Keratinocyte (primary cell): ENCODE measurements at regions not wholly inside any gene's neighbourhood (a gene's known extent, or its start where the extent isn't known, plus 50 kb on each side); places are given as distances from the start of the nearest gene placed in this dataset.

Experiments used
- DNase-seq: peaks from one replicate; pipeline ENCODE4 v3.0.0-alpha.2; 2011; ENCODE audit warnings: low read depth, missing footprints, low spot score
- FAIRE-seq: peaks from 2 replicates; lab custom pipeline; 2011; peaks lifted over from hg19 to GRCh38; lab: Jason Lieb, UNC
- H2AFZ ChIP-seq: 2 replicates; pipeline ENCODE4 v1.6.0; 2012; ENCODE audit warnings: low read length, control low read depth, inconsistent platforms; ENCODE audit not compliant: control insufficient read depth
- H3K27ac ChIP-seq: 2 replicates; pipeline ENCODE4 v1.5.1; 2011; ENCODE audit warnings: low read length; ENCODE audit not compliant: control insufficient read depth, insufficient read depth
- H3K27me3 ChIP-seq: 3 replicates; pipeline ENCODE4 v1.6.0; 2011; ENCODE audit warnings: low read length; ENCODE audit not compliant: control insufficient read depth, insufficient read depth; ENCODE audit errors: extremely low read depth
- H3K36me3 ChIP-seq, 2 experiments: 2 replicates in 1 of 2; 3 replicates in 1 of 2; pipeline ENCODE4 v1.5.1; 2011; ENCODE audit warnings: low read length in 2 of 2, mild to moderate bottlenecking in 1 of 2; ENCODE audit not compliant: control insufficient read depth in 2 of 2, insufficient read depth in 2 of 2; ENCODE audit errors: extremely low read depth in 1 of 2
- H3K4me1 ChIP-seq: 3 replicates; pipeline ENCODE4 v1.5.1; 2011; ENCODE audit warnings: low read length; ENCODE audit not compliant: control insufficient read depth, insufficient read depth; ENCODE audit errors: extremely low read depth
- H3K4me2 ChIP-seq: 3 replicates; pipeline ENCODE4 v1.6.0; 2011; ENCODE audit warnings: low read depth, low read length; ENCODE audit not compliant: control insufficient read depth, insufficient read depth; ENCODE audit errors: extremely low read depth
- H3K4me3 ChIP-seq, 3 experiments: fragments of 200-600 bp in 1 of 3; sonication (generic) in 1 of 3; 2 replicates in 2 of 3; 3 replicates in 1 of 3; pipeline ENCODE4 v1.5.1; 2011 to 2016; ENCODE audit warnings: low read length in 3 of 3, mild to moderate bottlenecking in 3 of 3, control low read depth in 2 of 3, inconsistent platforms in 1 of 3, low read depth in 1 of 3, mixed read lengths in 1 of 3, mixed run types in 1 of 3, moderate library complexity in 1 of 3; ENCODE audit not compliant: control insufficient read depth in 2 of 3, insufficient read depth in 2 of 3; ENCODE audit errors: extremely low read depth in 1 of 3
- H3K79me2 ChIP-seq: 2 replicates; pipeline ENCODE4 v1.6.0; 2012; ENCODE audit warnings: low read length; ENCODE audit not compliant: control insufficient read depth, insufficient read depth
- H3K9ac ChIP-seq: 3 replicates; pipeline ENCODE4 v1.6.0; 2011; ENCODE audit warnings: low read length; ENCODE audit not compliant: control insufficient read depth, insufficient read depth; ENCODE audit errors: extremely low read depth
- H3K9me1 ChIP-seq: 3 replicates; pipeline ENCODE4 v1.6.0; 2011; ENCODE audit warnings: low read length; ENCODE audit not compliant: control insufficient read depth, insufficient read depth; ENCODE audit errors: extremely low read depth
- H3K9me3 ChIP-seq: 2 replicates; pipeline ENCODE4 v1.5.1; 2012; ENCODE audit warnings: low read depth, low read length; ENCODE audit not compliant: control insufficient read depth
- H4K20me1 ChIP-seq: 3 replicates; pipeline ENCODE4 v1.6.0; 2011; ENCODE audit warnings: low read length; ENCODE audit not compliant: control insufficient read depth, insufficient read depth; ENCODE audit errors: extremely low read depth
- EZH2 ChIP-seq: IDR thresholded peaks from one replicate; pipeline ENCODE4 v1.6.1; 2012; ENCODE audit warnings: inconsistent platforms, mild to moderate bottlenecking, low read length, moderate library complexity
- dilution Hi-C: fragments of 300-500 bp; cut with MboI; formaldehyde crosslinking; loops from one replicate; pipeline ENCODE4 v1.7.0; 2020; ENCODE audit warnings: low sequenced_read_pairs; ENCODE audit not compliant: extremely low pct_ligation_motif_present
- TF ChIP-seq, protein P1 (sequence below), 3 experiments: IDR thresholded peaks in 1 of 3; conservative IDR thresholded peaks in 1 of 3; optimal IDR thresholded peaks in 1 of 3; 2 replicates in 2 of 3; 3 replicates in 1 of 3; pipeline versions ENCODE3 to v1.5.1; 2011; ENCODE audit warnings: low read length in 3 of 3, mild to moderate bottlenecking in 3 of 3, moderate library complexity in 2 of 3, control low read depth in 1 of 3, inconsistent platforms in 1 of 3; ENCODE audit not compliant: insufficient read depth in 2 of 3; ENCODE audit errors: extremely low read depth in 1 of 3

DNA sequence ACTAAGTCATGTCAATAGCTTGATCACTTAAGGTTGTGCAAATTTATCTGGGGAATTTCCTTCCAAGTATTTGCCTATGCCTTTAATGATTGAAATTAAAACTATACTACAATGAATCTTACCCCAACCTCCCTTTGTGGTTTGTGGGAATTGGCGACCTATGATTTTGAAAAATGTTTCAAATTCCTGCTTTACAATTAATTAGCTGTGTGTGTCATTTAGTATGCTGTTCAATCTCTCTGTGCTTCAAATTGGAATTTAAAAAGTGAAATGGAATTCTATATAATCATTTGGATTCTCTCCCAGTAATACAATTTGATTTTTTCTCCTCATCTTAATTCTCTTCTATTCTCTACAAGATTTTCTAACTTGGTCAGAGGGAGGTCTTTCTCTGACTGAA, 2319.5 kb downstream of the ARAP2 start:
- Histone ChIP-seq H3K9me1 (no peaks in the 10 kb centered on the region), H3K4me3 (no peak overlapping the region), H3K27me3 (no peaks in the 10 kb centered on the region), H3K27ac (no peak overlapping the region), H3K79me2 (no peaks in the 10 kb centered on the region), H2AFZ (no peak overlapping the region), H3K9me3 (no peaks in the 10 kb centered on the region), H4K20me1 (no peaks in the 10 kb centered on the region), H3K4me1 (no peaks in the 10 kb centered on the region), H3K36me3 (no peaks in the 10 kb centered on the region), H3K9ac (no peak overlapping the region), H3K4me2 (no peak overlapping the region)
- DNase-seq (no peak), FAIRE-seq (no peak)
- dilution Hi-C loops: no loop called here
- TF ChIP-seq EZH2: no peak
- TF ChIP-seq, protein P1, sequence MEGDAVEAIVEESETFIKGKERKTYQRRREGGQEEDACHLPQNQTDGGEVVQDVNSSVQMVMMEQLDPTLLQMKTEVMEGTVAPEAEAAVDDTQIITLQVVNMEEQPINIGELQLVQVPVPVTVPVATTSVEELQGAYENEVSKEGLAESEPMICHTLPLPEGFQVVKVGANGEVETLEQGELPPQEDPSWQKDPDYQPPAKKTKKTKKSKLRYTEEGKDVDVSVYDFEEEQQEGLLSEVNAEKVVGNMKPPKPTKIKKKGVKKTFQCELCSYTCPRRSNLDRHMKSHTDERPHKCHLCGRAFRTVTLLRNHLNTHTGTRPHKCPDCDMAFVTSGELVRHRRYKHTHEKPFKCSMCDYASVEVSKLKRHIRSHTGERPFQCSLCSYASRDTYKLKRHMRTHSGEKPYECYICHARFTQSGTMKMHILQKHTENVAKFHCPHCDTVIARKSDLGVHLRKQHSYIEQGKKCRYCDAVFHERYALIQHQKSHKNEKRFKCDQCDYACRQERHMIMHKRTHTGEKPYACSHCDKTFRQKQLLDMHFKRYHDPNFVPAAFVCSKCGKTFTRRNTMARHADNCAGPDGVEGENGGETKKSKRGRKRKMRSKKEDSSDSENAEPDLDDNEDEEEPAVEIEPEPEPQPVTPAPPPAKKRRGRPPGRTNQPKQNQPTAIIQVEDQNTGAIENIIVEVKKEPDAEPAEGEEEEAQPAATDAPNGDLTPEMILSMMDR (optimal IDR thresholded peaks at IDR 0.05 in 1 of 3, IDR thresholded peaks at IDR 0.05 in 1 of 3, conservative IDR thresholded peaks at IDR 0.05 in 1 of 3; ENCODE audit: extremely low read depth in 1 of 3, insufficient read depth in 2 of 3, low read length in 3 of 3): no peak

DNA sequence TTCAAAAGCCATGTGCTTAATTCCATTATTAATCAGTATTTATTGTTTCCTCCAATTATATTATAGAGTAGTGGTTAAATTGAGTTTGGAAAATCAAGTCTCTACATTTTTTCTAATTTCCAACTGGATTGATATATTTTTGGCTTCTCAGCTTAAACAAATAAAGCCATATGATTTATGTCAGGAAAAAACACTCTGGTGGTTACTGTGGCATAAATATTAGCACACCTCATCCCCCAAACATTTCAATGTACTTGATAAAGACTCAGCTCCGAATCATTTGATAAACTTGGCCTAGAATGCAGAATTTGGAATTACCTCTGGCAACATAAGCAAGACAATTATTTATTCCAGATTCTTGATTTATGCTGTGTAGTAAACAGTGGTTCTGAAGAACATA, 2313.8 kb downstream of the ARAP2 start:
- no peak overlapping the region for H3K9ac ChIP-seq
- dilution Hi-C loops: no loop called here
- no peaks in the 10 kb centered on the region for H3K79me2 ChIP-seq
- no peaks in the 10 kb centered on the region for H3K9me1 ChIP-seq
- H3K4me2 ChIP-seq: no peak overlapping the region
- H3K9me3 ChIP-seq: no peaks in the 10 kb centered on the region
- H3K4me1 ChIP-seq: no peaks in the 10 kb centered on the region
- no peak for FAIRE-seq
- H2AFZ ChIP-seq: no peak overlapping the region
- H4K20me1 ChIP-seq: no peaks in the 10 kb centered on the region
- TF ChIP-seq EZH2: no peak
- TF ChIP-seq, protein P1 (optimal IDR thresholded peaks at IDR 0.05 in 1 of 3, IDR thresholded peaks at IDR 0.05 in 1 of 3, conservative IDR thresholded peaks at IDR 0.05 in 1 of 3; ENCODE audit: extremely low read depth in 1 of 3, insufficient read depth in 2 of 3, low read length in 3 of 3): no peak
- no peak for DNase-seq
- no peaks in the 10 kb centered on the region for H3K36me3 ChIP-seq
- H3K27me3 ChIP-seq: no peaks in the 10 kb centered on the region
- H3K4me3 ChIP-seq: no peak overlapping the region
- H3K27ac ChIP-seq: no peak overlapping the region
